GM08714 (cell line): ENCODE measurements at regions not wholly inside any gene's neighbourhood (a gene's known extent, or its start where the extent isn't known, plus 50 kb on each side); places are given as distances from the start of the nearest gene placed in this dataset.

Experiments
- H3K4me3 ChIP-seq: fragments of 200-500 bp; sonication (Bioruptor generic); 2 replicates; pipeline ENCODE4 v1.5.1; 2014; ENCODE audit warnings: mild to moderate bottlenecking, low read length, inconsistent platforms
- ZNF274 ChIP-seq: IDR thresholded peaks from 2 replicates; pipeline ENCODE4 v1.6.1; 2012; ENCODE audit warnings: mild to moderate bottlenecking, low read depth, low read length

GRCh38 chr17:77327566-77328464 lies 187.0 kb downstream of the SEC14L1 start:
- TF ChIP-seq ZNF274: no peak
- H3K4me3 ChIP-seq: no peak overlapping the region

GRCh38 chr17:77328823-77329740 lies 188.3 kb downstream of the SEC14L1 start:
- no peak for TF ChIP-seq ZNF274

GRCh38 chr17:77329741-77330531 lies 189.2 kb downstream of the SEC14L1 start:
- H3K4me3 ChIP-seq: no peak overlapping the region
- TF ChIP-seq ZNF274: no peak

More at GRCh38 chr17:77328823-77329740, 188.3 kb downstream of the SEC14L1 start:
- H3K4me3 ChIP-seq: no peak overlapping the region

- TF ChIP-seq ZNF274: no peak
- H3K4me3 ChIP-seq: no peak overlapping the region
Observed at GRCh38 chr17:77330602-77331081, 189.9 kb downstream of the SEC14L1 start.

- peak overlapping the region; percentile 49; the same call in 1 of the 2 replicates for H3K4me3 ChIP-seq
- no peak for TF ChIP-seq ZNF274
Observed at GRCh38 chr17:77331301-77331864, 190.6 kb downstream of the SEC14L1 start.

- TF ChIP-seq ZNF274: no peak
- H3K4me3 ChIP-seq: peak overlapping the region; percentile 50; the same call in 1 of the 2 replicates
Observed at GRCh38 chr17:77332034-77332971, 191.5 kb downstream of the SEC14L1 start.

GRCh38 chr17:77332981-77333685 lies 192.4 kb downstream of the SEC14L1 start:
- H3K4me3 ChIP-seq: no peak overlapping the region

GRCh38 chr17:77337150-77337549 lies 196.4 kb downstream of the SEC14L1 start:
- no peak overlapping the region for H3K4me3 ChIP-seq

More at GRCh38 chr17:77332981-77333685, 192.4 kb downstream of the SEC14L1 start:
- TF ChIP-seq ZNF274: no peak

GRCh38 chr17:77341069-77341541 lies 200.3 kb downstream of the SEC14L1 start:
- H3K4me3 ChIP-seq: peak overlapping the region; percentile 6; the same call in 1 of the 2 replicates
- no peak for TF ChIP-seq ZNF274

More at GRCh38 chr17:77337150-77337549, 196.4 kb downstream of the SEC14L1 start:
- TF ChIP-seq ZNF274: no peak

GRCh38 chr17:77342656-77342990 lies 201.9 kb downstream of the SEC14L1 start:
- H3K4me3 ChIP-seq: peak overlapping the region; percentile 49; the same call in 1 of the 2 replicates

GRCh38 chr17:77343031-77343800 lies 202.4 kb downstream of the SEC14L1 start:
- no peak for TF ChIP-seq ZNF274
- H3K4me3 ChIP-seq: peak overlapping the region; percentile 49; the same call in 1 of the 2 replicates
